K562 (cell line): ENCODE measurements at regions not wholly inside any gene's neighbourhood (a gene's known extent, or its start where the extent isn't known, plus 50 kb on each side); places are given as distances from the start of the nearest gene placed in this dataset.

Experiments used
- ATAC-seq: fragments of 200-7000 bp; cut with Tn5 transposase; 3 replicates; pipeline ENCODE4 v1.9.1; 2020; ENCODE audit warnings: moderate library complexity
- BruUV-seq: library from RNA; stranded (reverse); fragments of 400-500 nt; replicated peaks from 2 replicates; lab custom pipeline; 2021; lab: Mats Ljungman, UMichigan
- CTCF ChIA-PET: fragments of 300-600 bp; formaldehyde crosslinking; extraction: SDS; loops from one replicate; lab custom pipeline; 2021; ENCODE audit warnings: low intra/inter-chr PET ratio; lab: Yijun Ruan, JAX
- POLR2A ChIA-PET: fragments of 300-600, 350-650 bp; sonication (Branson Sonifier 250); formaldehyde crosslinking; extraction: SDS; loops from one replicate; lab custom pipeline; 2021; ENCODE audit warnings: antibody characterized with exemption, inconsistent platforms; lab: Yijun Ruan, JAX
- DNase-seq, 4 experiments: peaks; one replicate each; pipeline versions ENCODE4 v3.0.0 to v3.0.0-alpha.2; 2011 to 2018; ENCODE audit warnings: low spot score in 3 of 4, mixed read lengths in 3 of 4; ENCODE audit errors: extremely low read depth in 1 of 4
- FAIRE-seq: peaks from 2 replicates; lab custom pipeline; 2011; peaks lifted over from hg19 to GRCh38; lab: Jason Lieb, UNC
- H2AFZ ChIP-seq: 2 replicates; pipeline ENCODE4 v1.6.0; 2011; ENCODE audit warnings: low read depth, low read length, control low read depth, inconsistent platforms
- H3K27ac ChIP-seq: fragments of 200-600 bp; 3 replicates; pipeline ENCODE4 v1.8.0; 2011; ENCODE audit warnings: low read depth, mild to moderate bottlenecking, control low read depth, inconsistent platforms, low read length, moderate library complexity, mixed read lengths; ENCODE audit errors: extremely low read depth
- H3K27me3 ChIP-seq, 2 experiments: fragments of 300-600 bp in 1 of 2; 2 replicates in 1 of 2; 3 replicates in 1 of 2; pipeline versions ENCODE4 v1.6.0 to v1.8.0; 2011; ENCODE audit warnings: inconsistent platforms in 2 of 2, low read length in 2 of 2, mild to moderate bottlenecking in 1 of 2, mixed read lengths in 1 of 2, moderate library complexity in 1 of 2; ENCODE audit not compliant: control insufficient read depth in 2 of 2, insufficient read depth in 2 of 2
- H3K36me3 ChIP-seq: fragments of 300-600 bp; 3 replicates; pipeline ENCODE4 v1.8.0; 2011; ENCODE audit warnings: mild to moderate bottlenecking, low read length, inconsistent platforms; ENCODE audit not compliant: control insufficient read depth, insufficient read depth
- H3K4me1 ChIP-seq, 2 experiments: fragments of 200-600 bp in 1 of 2; replicated peaks in 1 of 2; 2 replicates in 1 of 2; 3 replicates in 1 of 2; pipeline versions ENCODE4 v1.5.1 to v1.8.0; 2011; ENCODE audit warnings: inconsistent platforms in 2 of 2, low read length in 2 of 2, mild to moderate bottlenecking in 1 of 2, mixed read lengths in 1 of 2, moderate library complexity in 1 of 2; ENCODE audit not compliant: control insufficient read depth in 2 of 2, insufficient read depth in 2 of 2
- H3K4me2 ChIP-seq: 2 replicates; pipeline ENCODE4 v1.6.1; 2011; ENCODE audit warnings: low read length, control low read depth, inconsistent platforms, mixed read lengths; ENCODE audit not compliant: insufficient read depth
- H3K4me3 ChIP-seq: fragments of 200-600 bp; sonication (generic), shearing (Covaris generic); 2 replicates; pipeline ENCODE4 v1.5.1; 2016; ENCODE audit warnings: control low read depth, inconsistent platforms
- H3K79me2 ChIP-seq: fragments of 200-600 bp; 3 replicates; pipeline ENCODE4 v1.8.0; 2011; ENCODE audit warnings: low read length, inconsistent platforms; ENCODE audit not compliant: control insufficient read depth, insufficient read depth
- H3K9ac ChIP-seq, 2 experiments: 2 replicates each; pipeline versions ENCODE4 v1.6.0 to v1.6.1; 2011; ENCODE audit warnings: low read depth in 2 of 2, low read length in 2 of 2, control low read depth in 1 of 2, inconsistent platforms in 1 of 2, mild to moderate bottlenecking in 1 of 2, mixed read lengths in 1 of 2; ENCODE audit not compliant: insufficient read depth in 1 of 2
- H3K9me1 ChIP-seq: one replicate; pipeline ENCODE4 v1.6.0; 2011; ENCODE audit warnings: inconsistent platforms, mild to moderate bottlenecking, low read length, moderate library complexity; ENCODE audit not compliant: control insufficient read depth, insufficient read depth
- H3K9me3 ChIP-seq: replicated peaks from 2 replicates; pipeline ENCODE4 v1.5.1; 2011; ENCODE audit warnings: low read depth, low read length, inconsistent platforms; ENCODE audit not compliant: control insufficient read depth, insufficient read depth
- H4K20me1 ChIP-seq: replicated peaks from 2 replicates; pipeline ENCODE4 v1.6.1; 2011; ENCODE audit warnings: low read length, inconsistent platforms, mixed read lengths; ENCODE audit not compliant: control insufficient read depth, insufficient read depth
- ARNT ChIP-seq, 2 experiments: fragments of 450-650 bp; IDR thresholded peaks; 2 replicates each; pipeline ENCODE4 v1.6.1; 2016; ENCODE audit warnings: mild to moderate bottlenecking in 1 of 2
- DPF2 ChIP-seq: fragments of 450-650 bp; IDR thresholded peaks from 2 replicates; pipeline ENCODE4 v1.6.1; 2016
- PRPF4 ChIP-seq: fragments of 200-400 bp; formaldehyde crosslinking; IDR thresholded peaks from one replicate; pipeline ENCODE4 v1.6.1; 2017; ENCODE audit warnings: low read length, low read depth, mild to moderate bottlenecking; ENCODE audit not compliant: insufficient read depth, poor library complexity, severe bottlenecking
- RBBP5 ChIP-seq: fragments of 200-600 bp; sonication (generic); IDR thresholded peaks from 2 replicates; pipeline ENCODE4 v1.6.1; 2012; ENCODE audit warnings: borderline replicate concordance, mild to moderate bottlenecking, low read length, control low read depth, inconsistent platforms; ENCODE audit not compliant: insufficient read depth, poor library complexity, severe bottlenecking
- RUNX1 ChIP-seq: sonication (generic); IDR thresholded peaks from 2 replicates; pipeline ENCODE4 v1.6.1; 2016; ENCODE audit warnings: antibody characterized with exemption, low read depth
- ZNF184 ChIP-seq: sonication (generic); formaldehyde crosslinking; IDR thresholded peaks from 2 replicates; pipeline ENCODE4 v1.5.0; 2020; ENCODE audit warnings: missing genetic modification reagents
- ZNF609 ChIP-seq: sonication (generic); formaldehyde crosslinking; IDR thresholded peaks from 2 replicates; pipeline ENCODE4 v1.8.1; 2023; ENCODE audit warnings: missing genetic modification reagents, mild to moderate bottlenecking, borderline replicate concordance
- ZSCAN29 ChIP-seq: fragments of 450-650 bp; IDR thresholded peaks from 2 replicates; pipeline ENCODE4 v1.6.1; 2017
- WGBS: fragments of 100-300 bp; shearing (Covaris generic); methylation state at CpG from one replicate; pipeline ENCODE4 v1.1.6; 2016; ENCODE audit warnings: low coverage, mixed read lengths; ENCODE audit not compliant: insufficient coverage; ENCODE audit errors: missing lambda C conversion rate; 5-methylcytosine and 5-hydroxymethylcytosine counted together
- in situ Hi-C: fragments of 300-500 bp; cut with MboI; formaldehyde crosslinking; loops from 4 replicates; pipeline ENCODE4 v1.15.0; 2018; ENCODE audit warnings: inconsistent platforms, mixed read lengths
- intact Hi-C: fragments of 100-400 bp; cut with micrococcal nuclease; formaldehyde crosslinking; loops from 2 replicates; pipeline ENCODE4 v1.14.2; 2022

- Histone ChIP-seq H3K4me2 (no peak overlapping the region), H2AFZ (no peak overlapping the region; the same call in 1 of the 2 replicates), H3K4me1 (no peaks in the 10 kb centered on the region), H3K36me3 (no peaks in the 10 kb centered on the region), H3K9me1 (no peaks in the 10 kb centered on the region), H3K9me3 (no peaks in the 10 kb centered on the region)
- CTCF ChIA-PET: no interaction called here
- TF ChIP-seq ZNF184 (CRISPR knock-in tag): no peak
- TF ChIP-seq, all 486 proteins: peak for 0
- intact Hi-C loops: no loop called here
- DNase-seq (no peak), FAIRE-seq (no peak), ATAC-seq (no peak)
- BruUV-seq: no TSS peak
- H4K20me1 ChIP-seq: no peaks in the 10 kb centered on the region
- no peak overlapping the region for H3K27ac ChIP-seq
- WGBS: 18% methylated on average over 2 of the region's 2 CpGs
- H3K79me2 ChIP-seq: no peaks in the 10 kb centered on the region
- in situ Hi-C loops: no loop called here
- POLR2A ChIA-PET: no interaction called here
- no peak overlapping the region for H3K9ac ChIP-seq
- no peak overlapping the region for H3K4me3 ChIP-seq
- peaks cover 8 to 15% of the 10 kb centered on the region in 2 experiments; a peak in 4 of 5 replicates for H3K27me3 ChIP-seq
These were observed 58.5 kb upstream of the SESN3 start for GRCh38 chr11:95289378-95290101.

- BruUV-seq: no TSS peak
- in situ Hi-C loops (no loop called here), intact Hi-C loops (no loop called here)
- FAIRE-seq: no peak
- H3K36me3 ChIP-seq: no peaks in the 10 kb centered on the region
- H4K20me1 ChIP-seq: no peaks in the 10 kb centered on the region
- H3K27me3 ChIP-seq: 0 out of 5 replicates have a peak, but pooled peaks cover 0 to 2% of the 10 kb centered on the region in 2 experiments
- POLR2A ChIA-PET: interaction anchor here (0.6 kb wide), 2 partner anchors 17 to 136 kb away, joined by 3 read pairs; no protein-coding TSS in a partner anchor
- no peak overlapping the region for H3K4me2 ChIP-seq
- CTCF ChIA-PET: no interaction called here
- H3K4me1 ChIP-seq: no peaks in the 10 kb centered on the region
- no peak overlapping the region for H3K9ac ChIP-seq
- no peak overlapping the region for H2AFZ ChIP-seq
- no peaks in the 10 kb centered on the region for H3K9me1 ChIP-seq
- H3K4me3 ChIP-seq: no peak overlapping the region
- no peaks in the 10 kb centered on the region for H3K9me3 ChIP-seq
- DNase-seq: no peak
- no peak overlapping the region for H3K27ac ChIP-seq
- no peak for ATAC-seq
- 4% methylated on average over 4 of the region's 4 CpGs for WGBS
- no peaks in the 10 kb centered on the region for H3K79me2 ChIP-seq
- TF ChIP-seq DPF2 (no peak), ZSCAN29 (no peak), RBBP5 (no peak), RUNX1 (no peak), PRPF4 (no peak), ARNT (IDR thresholded peaks at IDR 0.05) (no peak), ZNF609 (CRISPR knock-in tag) (no peak)
These were observed 53.4 kb upstream of the SESN3 start for GRCh38 chr11:95284057-95285052.
